Left colon (tissue), 2 donors: ENCODE measurements at regions not wholly inside any gene's neighbourhood (a gene's known extent, or its start where the extent isn't known, plus 50 kb on each side); places are given as distances from the start of the nearest gene placed in this dataset.
"Not testable (repeated sequence)": the region's sequence is repeated elsewhere in the genome, so short reads cannot be mapped to it uniquely, and the experiment has no call there.

ENCODE experiments used
- ATAC-seq: fragments of 200-7000 bp; cut with Tn5 transposase; one replicate; pipeline ENCODE4 v1.9.1; 2020; ENCODE audit warnings: mild to moderate bottlenecking, moderate library complexity
- DNase-seq, 2 donors: peaks; one replicate each; pipeline ENCODE4 v3.0.0-alpha.2; 2020
- intact Hi-C, 2 donors: fragments of 100-400 bp; cut with DNase I in 1 of 2; cut with micrococcal nuclease in 1 of 2; formaldehyde crosslinking; loops; one replicate each; pipeline versions ENCODE4 v1.11.2 to v1.14.0; 2022; cut with DNase I, micrococcal nuclease
- donor health status: DM: no; HTN: no; CAD: no.
- donor health status: DM: yes; HTN: yes; CAD: no.

DNA sequence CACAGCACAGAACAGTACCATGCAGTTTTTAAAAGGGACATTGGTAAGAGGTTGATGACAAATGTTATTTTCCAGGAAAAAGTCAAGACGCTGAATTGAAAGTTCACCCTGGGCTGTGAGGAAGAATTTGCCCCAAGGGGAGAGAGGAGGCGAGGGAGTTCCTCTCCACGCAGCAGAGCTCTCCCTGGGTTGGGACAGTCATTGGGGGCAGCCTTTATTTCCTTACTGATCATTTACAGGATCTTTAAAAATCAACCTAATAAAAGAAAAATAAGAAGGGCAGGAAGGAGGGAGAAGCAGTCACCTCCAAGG, 49.9 kb upstream of the WNT7B start:
- DNase-seq (peak in 1 of 2 donors; percentile 6), ATAC-seq (no peak)
- intact Hi-C loops: no loop called here

- DNase-seq (peak; percentile 76 to 87), ATAC-seq (peak; percentile 92)
- intact Hi-C loops: no loop called here
Observed at GRCh38 chr22:46027211-46028105, 50.5 kb upstream of the WNT7B start.

DNA sequence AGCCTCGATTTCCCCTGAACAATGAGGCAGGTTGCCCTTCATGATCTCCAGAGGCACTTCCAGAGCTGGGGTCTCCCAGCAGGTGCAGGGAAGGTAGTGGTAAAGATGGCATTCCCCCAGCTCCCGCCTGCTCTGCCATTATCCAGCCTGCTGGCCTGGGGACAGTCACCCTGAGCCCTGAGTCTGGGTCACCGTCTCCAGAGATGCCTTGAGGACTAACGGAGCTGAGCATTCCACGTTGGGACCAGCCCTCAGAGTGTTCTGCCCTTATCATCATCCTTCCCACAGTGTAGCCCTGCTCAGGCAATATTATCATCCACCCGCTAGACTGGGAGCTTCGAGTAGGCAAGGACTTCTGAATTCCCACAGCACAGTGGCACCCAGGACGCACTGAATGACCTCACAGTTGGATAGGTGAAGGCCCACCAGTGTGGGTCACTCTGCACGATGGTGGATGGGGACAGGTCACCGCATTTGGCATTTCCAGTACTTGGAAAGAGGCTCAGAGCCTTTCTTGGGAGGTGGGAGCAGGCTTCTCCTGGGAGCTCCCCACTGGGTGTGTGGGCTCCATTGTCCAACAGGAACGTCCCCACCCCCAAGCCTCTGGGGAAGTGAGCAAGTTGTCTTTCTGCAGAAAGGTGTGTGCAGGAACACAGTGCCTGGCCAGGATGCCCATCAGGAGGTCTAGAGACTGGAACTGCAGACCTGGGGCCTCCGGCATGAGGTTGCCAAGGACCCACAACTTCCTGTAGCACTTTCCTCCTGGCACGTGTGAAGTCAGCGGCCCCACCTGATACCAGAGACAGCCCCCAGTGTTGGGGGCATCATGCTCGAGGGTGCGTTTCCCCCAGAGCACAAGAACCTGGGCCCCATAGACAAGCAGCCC, 51.4 kb upstream of the WNT7B start:
- intact Hi-C loops: no loop called here
- ATAC-seq: no peak
- peak in 1 of 2 donors; percentile 25 for DNase-seq

- DNase-seq: no peak
- intact Hi-C loops: no loop called here
- no peak for ATAC-seq
Observed at GRCh38 chr22:46029036-46029435, 52.1 kb upstream of the WNT7B start.

- intact Hi-C loops: no loop called here
- DNase-seq (peak in 1 of 2 donors; percentile 21), ATAC-seq (no peak)
Observed at GRCh38 chr22:46029574-46030200, 52.7 kb upstream of the WNT7B start.

DNA sequence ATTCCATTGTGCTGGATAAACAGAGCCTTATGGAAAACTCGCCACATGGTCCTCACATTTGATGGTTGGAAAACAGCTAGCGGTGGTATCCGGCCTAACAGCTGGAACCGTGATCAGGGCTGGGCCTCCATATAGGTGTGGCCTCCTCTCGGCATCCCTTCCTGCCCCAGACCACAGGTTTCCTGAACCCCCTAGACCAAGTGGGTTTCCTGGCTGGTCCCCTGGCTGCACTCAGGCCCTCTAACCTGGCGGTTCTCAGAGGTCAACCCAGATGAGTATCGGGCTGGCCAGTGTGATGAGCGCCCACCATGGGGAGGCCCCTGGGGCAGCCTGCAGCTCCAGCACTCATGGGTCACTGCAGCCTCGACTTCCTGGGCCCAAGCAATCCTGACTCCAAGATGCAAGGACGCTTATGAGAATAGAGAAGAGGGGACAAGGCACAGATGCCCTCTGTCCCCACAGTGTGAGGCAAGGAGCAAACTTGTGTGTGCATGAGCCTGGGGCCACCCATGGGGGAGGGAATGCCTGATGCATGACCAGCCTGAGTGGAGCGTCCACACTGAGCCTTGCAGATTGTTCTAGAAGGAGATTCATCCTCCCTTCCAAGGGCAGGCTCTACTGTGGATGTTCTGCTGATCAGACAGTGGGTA, 53.4 kb upstream of the WNT7B start:
- ATAC-seq (no peak), DNase-seq (peak in 1 of 2 donors; percentile 25)
- intact Hi-C loops: no loop called here

DNA sequence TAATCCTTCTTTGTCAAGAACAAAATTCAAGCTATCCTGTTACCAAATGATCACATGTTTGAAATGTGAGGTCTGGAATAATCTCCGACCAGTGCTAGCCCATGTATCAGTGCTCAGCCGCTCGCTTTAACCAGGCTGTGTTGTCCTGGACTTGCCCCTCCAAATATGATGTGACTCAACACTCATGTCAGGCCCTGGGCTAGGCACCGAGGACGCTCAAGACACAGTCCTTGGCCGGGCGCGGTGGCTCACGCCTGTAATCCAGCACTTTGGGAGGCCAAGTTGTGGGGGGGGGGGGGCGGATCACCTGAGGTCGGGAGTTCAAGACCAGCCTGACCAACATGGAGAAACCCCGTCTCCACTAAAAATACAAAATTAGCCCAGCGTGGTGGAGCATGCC, 54.1 kb upstream of the WNT7B start:
- no peak for ATAC-seq
- peak in 1 of 2 donors; percentile 22 for DNase-seq
- intact Hi-C loops: no loop called here

DNA sequence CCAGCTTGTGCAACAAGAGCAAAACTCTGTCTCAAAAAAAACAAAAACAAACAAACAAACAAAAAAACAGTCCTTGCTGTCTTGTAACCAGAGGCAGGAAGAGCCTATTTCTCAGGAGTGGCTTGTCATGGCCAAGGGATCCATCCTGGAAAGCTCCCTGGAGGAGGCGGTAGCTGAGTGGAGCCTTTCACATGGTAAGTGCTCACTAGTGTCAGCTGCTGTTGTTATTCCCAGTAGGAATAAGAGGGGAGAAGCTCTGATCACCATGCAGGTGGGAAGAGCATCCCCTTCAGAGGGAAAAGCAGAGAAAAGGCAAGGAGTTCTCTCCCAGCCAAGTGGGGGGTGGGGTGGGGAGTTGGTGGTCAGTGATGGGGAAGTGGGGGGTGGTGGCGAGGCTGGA, 54.6 kb upstream of the WNT7B start:
- no peak for ATAC-seq
- DNase-seq: no peak
- intact Hi-C loops: no loop called here

DNA sequence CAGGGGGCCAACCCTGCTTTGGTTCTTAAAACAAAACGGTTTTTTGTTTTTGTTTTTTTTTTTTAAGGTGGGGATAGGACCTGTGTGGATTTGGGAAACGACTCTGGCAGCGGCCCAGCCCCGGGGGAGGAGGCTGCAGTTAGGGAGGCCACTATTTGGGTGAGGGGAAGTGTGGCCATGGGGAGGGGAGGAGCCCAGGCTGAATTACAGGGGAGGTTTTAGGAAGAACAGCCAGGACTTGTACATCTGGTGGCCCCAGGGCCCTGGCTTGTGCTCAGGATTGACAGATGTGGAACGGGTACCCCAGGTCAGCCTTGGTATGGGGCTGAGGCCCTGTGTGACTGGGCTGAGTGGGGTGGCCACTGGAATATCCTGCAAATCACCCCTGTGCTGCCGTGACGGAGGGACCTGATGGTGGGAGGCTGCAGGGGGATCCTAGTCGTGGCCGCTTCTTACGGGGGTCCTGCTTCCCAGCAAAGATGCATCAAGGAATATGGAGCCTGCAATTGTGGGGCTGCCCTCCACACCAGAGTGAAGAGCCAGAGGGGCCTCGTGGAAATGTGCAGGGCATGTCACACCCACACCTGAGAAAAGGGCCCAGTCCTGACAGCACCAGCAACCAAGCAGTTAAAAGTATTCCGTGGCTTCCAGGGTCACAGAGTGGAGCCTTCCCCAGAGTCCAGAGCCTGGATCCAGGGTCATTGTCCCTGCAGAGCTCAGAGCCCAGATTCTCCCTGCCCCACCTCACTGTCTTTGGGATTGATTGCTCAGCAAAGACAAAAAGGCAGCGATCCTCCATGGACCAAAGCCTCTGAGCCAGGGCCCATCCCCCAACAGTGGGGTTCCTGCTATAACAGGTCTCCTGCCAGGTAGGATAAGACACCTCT, 55.2 kb upstream of the WNT7B start:
- DNase-seq (peak in 1 of 2 donors; percentile 22), ATAC-seq (no peak)
- intact Hi-C loops: no loop called here

DNA sequence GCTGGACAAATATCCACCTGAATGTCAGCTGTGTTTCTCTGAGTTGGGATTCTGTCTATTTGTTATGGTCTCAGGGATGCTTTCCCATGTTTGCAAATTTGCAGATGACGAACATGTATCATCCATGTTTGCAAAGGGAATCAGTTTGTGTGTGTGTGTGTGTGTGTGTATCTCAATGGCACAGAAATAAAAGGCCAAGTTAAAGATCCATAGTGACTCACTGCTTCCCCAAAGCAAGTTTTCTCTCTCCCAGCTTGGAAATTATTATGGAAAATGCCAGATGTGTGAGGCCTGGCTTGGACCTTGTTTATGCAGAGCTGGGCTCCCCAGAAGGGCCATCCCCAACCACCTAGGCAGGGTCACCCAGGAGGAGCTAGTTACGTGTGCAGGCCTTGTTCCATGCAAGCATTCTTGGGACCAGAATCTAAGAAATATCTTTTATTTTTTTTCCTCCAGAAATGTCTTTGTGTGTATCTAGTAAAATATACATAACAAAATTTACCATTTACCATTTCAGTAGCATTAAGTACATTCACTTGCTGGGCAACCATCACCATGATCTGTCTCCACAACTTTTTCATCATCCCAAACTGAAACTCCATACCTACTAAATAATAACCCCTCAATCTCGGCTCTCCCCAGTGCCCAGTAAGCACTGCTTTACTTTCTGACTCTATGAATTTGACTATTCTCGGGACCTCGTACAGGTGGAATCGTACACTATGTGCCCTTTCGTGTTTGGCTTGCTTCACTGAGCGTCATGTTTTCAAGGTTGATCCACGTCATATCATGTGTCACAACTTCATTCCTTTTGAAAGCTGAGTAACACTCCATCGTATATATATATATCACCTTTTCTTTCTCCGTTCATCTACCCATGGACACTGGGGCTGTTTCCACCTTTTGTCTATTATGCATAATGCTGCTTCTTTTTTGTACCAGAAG, 56.6 kb upstream of the WNT7B start:
- ATAC-seq: no peak
- intact Hi-C loops: no loop called here
- peak in 1 of 2 donors; percentile 20 for DNase-seq

- DNase-seq, ATAC-seq, intact Hi-C loops: not testable (repeated sequence)
Observed at GRCh38 chr22:46034480-46034879, 57.5 kb upstream of the WNT7B start.

DNA sequence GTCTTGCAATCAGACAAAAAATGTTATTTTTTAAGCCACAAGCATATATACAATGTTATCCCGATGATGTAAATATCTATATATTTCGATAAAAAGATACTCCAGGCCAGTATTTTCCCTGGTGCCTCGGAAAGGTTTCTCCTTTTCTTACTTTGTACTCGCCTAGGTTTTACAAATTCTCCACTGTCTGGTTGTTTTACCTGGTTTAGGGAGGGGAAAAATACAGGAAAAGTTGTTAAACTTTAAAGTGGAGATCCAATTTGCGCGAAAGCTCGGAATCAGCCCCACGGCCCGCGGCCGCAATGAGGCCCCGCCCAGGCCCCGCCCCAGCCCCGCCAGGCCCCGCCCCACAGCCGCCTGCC, 58.4 kb upstream of the WNT7B start:
- intact Hi-C loops: no loop called here
- DNase-seq (no peak), ATAC-seq (no peak)

- intact Hi-C loops: loop anchor here in 1 of 2 donors (2.0 kb wide), 1 partner anchor 19 kb away; no protein-coding TSS in a partner anchor
- DNase-seq (peak; percentile 99 to 100), ATAC-seq (peak; percentile 91)
Observed at GRCh38 chr22:46035742-46036557, 59.0 kb upstream of the WNT7B start.

DNA sequence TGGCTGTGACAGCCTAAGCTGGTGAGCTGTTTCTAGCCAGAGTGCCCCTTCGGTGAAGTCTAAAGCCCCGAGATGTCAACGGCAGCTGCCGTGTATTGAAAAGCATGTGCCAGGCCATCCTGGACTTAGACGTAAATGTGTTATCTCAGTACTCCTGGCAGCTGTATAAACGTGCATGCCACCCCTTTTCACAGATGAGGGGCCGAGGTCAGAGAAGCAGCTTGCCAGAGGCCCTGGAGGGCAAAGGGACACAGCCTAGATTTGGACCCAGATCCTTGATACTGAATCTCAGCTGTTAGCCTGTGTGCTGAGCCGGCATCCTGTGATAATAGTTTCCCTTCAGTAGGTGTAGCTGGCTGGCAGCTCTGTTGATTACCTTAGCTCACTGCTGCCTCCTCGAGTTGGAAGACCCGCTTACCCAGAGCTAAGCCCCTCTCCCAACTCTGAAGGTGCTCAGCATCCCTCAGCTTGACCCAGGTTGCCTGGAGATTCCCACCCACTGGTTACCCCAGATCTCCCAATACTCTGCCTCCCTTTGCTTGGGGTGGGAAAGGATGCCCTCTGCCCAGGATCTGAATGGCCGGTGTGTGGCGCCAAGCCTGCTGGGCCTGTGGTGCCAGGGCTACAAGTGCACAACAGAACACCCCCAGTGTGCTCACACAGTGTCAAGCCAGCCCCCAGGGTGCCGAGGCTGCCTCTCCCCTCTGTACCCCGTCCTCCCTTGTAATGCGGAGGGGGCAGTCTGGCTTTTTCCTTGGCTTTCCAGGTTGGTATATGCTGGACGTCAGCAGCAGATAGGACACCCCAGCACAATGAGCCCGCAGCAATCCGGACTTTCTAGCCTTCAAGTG, 59.8 kb upstream of the WNT7B start:
- peak; percentile 59 to 63 for DNase-seq
- ATAC-seq: peak; percentile 33
- intact Hi-C loops: loop anchor here in 1 of 2 donors (2.0 kb wide), 1 partner anchor 18 kb away; no protein-coding TSS in a partner anchor

DNA sequence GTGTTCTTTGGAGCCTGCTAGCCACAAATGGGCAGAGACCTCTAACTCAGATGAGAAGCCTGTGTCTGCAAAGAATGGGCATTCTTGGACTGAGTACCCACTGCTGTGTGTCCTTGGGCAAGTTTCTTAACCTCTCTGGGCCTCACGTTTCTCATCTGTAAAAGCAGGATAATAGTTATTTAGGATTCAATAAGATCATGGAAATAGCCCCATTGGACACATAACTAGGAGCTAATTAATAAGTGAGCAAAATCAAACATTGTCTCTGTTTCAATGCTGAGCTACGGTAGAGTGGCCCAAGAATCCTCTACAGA, 61.2 kb upstream of the WNT7B start:
- DNase-seq (no peak), ATAC-seq (no peak)
- intact Hi-C loops: no loop called here
